Anterior cingulate cortex (tissue), 58 donors: ENCODE measurements at regions not wholly inside any gene's neighbourhood (a gene's known extent, or its start where the extent isn't known, plus 50 kb on each side); places are given as distances from the start of the nearest gene placed in this dataset.

ENCODE experiments used
- DNase-seq, 58 donors: peaks; one replicate each; lab custom pipeline; 2025; lab: John Stamatoyannopoulos, UW

GRCh38 chr1:39132505-39133339 is 71.8 kb upstream of the MACF1 start:
- peak in 42 of 58 donors; percentile 11 to 65 (median 42) for DNase-seq

- DNase-seq = no peak
Measured at GRCh38 chr1:39133340-39133684, 71.2 kb upstream of the MACF1 start.

DNA sequence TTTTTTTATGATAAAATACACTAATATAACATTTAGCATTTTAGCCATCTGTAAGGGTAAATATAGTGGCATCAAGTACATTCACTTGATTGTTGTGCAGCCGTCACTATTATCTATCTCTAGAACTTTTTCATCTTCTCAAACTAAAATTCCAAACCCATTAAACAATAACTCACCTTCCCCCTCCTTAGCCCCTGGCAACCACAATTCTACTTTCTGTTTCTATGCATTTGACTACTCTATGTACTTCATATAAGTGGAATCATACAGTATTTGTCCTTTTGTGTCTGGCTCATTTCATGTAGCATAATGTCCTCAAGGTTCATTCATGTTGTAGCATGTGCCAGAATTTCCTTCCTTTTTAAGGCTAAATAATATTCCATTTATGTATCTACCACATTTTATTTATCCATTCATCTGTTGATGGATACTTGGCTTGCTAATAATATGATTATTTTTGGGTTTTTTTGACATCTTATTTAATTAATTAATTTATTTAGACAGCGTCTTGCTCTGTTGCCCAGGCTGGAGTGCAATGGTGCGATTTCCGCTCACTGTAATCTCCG is 69.6 kb upstream of the MACF1 start:
- DNase-seq = no peak

GRCh38 chr1:39136638-39137037 is 67.9 kb upstream of the MACF1 start:
- DNase-seq = no peak

GRCh38 chr1:39139723-39140360 is 64.7 kb upstream of the MACF1 start:
- no peak for DNase-seq

GRCh38 chr1:39141925-39142324 is 62.6 kb upstream of the MACF1 start:
- no peak for DNase-seq

- DNase-seq = peak in 23 of 58 donors; percentile 10 to 61 (median 23)
Measured at GRCh38 chr1:39142401-39143060, 62.0 kb upstream of the MACF1 start.

GRCh38 chr1:39144924-39145323 is 59.6 kb upstream of the MACF1 start:
- no peak for DNase-seq

GRCh38 chr1:39145331-39145965 is 59.0 kb upstream of the MACF1 start:
- DNase-seq = no peak

DNA sequence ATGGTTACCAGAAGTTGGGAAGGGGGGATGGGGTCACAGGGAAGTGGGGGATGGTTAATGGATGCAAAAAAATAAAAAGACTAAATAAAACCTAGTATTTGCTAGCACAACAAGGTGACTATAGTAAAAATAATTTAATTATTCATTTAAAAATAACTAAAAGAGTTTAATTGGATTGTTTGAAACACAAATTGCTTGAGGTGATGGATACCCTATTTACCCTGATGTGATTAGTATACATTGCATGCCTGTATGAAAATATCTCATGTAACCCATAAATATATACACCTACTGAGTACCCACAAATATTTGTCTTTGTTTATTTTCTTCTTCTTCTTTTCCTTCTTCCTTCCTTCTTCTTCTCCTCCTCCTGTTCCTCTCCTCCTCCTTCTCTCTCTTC is 57.8 kb upstream of the MACF1 start:
- DNase-seq = no peak

- DNase-seq = no peak
Measured at GRCh38 chr1:39147099-39148025, 57.1 kb upstream of the MACF1 start.

DNA sequence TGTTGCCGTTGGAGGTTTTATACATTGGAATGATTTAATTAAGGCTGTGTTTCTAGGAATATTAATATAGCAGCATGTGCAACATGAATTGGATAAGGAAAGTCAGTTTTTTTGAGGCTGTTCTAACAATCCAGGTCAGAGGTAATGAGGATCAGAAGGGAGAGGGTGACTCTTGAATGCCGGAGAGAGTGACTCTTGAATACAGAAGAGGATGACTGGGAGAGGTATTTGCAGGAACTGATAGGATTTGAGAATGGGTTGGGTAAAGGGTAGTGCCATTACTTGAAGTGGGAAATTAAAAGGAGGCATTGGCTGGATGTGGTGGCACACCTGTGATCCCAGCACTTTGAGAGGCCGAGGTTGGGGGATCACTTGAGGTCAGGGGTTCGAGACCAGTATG is 55.6 kb upstream of the MACF1 start:
- DNase-seq = no peak

GRCh38 chr1:39149509-39149908 is 55.0 kb upstream of the MACF1 start:
- DNase-seq = no peak

GRCh38 chr1:39150779-39151178 is 53.7 kb upstream of the MACF1 start:
- no peak for DNase-seq

- DNase-seq = no peak
Measured at GRCh38 chr1:39151267-39151666, 53.2 kb upstream of the MACF1 start.

DNA sequence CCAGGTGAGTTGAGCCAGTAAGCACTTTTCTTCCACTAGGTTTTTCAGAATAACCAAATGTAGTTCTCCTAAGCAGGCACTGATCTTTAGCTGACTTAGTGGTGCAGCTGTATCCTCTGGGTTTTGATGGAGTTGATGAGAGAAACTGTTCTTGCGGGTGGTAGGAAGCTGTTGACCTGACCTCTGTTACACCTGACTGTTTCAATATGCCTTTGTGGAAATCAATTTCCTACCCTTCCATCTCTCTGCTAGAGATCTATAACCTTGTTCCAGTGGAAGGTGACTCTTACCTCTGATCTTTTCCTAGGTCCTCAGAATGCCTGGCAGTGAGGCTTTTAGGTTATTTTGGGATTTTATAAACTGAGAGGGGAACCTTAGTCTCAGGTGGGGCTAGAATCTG is 51.6 kb upstream of the MACF1 start:
- DNase-seq = no peak

- no peak for DNase-seq
Measured at GRCh38 chr1:39153684-39154083, 50.8 kb upstream of the MACF1 start.

- DNase-seq = peak in 3 of 58 donors; percentile 6 to 12 (median 11)
Measured at GRCh38 chr1:39154553-39155421, 49.7 kb upstream of the MACF1 start.
